ENCODE measurements at regions not wholly inside any gene's neighbourhood (a gene's known extent, or its start where the extent isn't known, plus 50 kb on each side); places are given as distances from the start of the nearest gene placed in this dataset.

- TF ChIP-seq CTCF (IDR thresholded peaks at IDR 0.05; ENCODE audit: unreplicated experiment), result no peak
- H3K9me3 Mint-ChIP-seq, result no peaks in the 10 kb centered on the region
- DNase-seq (ENCODE audit: low spot score in 2 of 2, unreplicated experiment in 2 of 2), result no peak
Measured at GRCh38 chr6:44044154-44044539, 83.1 kb downstream of the MRPL14 start.

GRCh38 chr6:44043479-44044153 lies 83.6 kb downstream of the MRPL14 start:
- Mint-ChIP-seq H3K27me3 (ENCODE audit: low read depth) (no peaks in the 10 kb centered on the region), H3K4me1 (peaks cover 32% of the 10 kb centered on the region), H3K4me3 (no peak overlapping the region), H3K27ac (peak overlapping the region; percentile 54), H3K36me3 (no peaks in the 10 kb centered on the region), H3K9me3 (no peaks in the 10 kb centered on the region)
- DNase-seq (ENCODE audit: low spot score in 2 of 2, unreplicated experiment in 2 of 2), result no peak
- no peak for TF ChIP-seq CTCF (IDR thresholded peaks at IDR 0.05; ENCODE audit: unreplicated experiment)

More at GRCh38 chr6:44044154-44044539, 83.1 kb downstream of the MRPL14 start:
- no peaks in the 10 kb centered on the region for H3K27me3 Mint-ChIP-seq (ENCODE audit: low read depth)
- no peak overlapping the region for H3K4me3 Mint-ChIP-seq
- H3K36me3 Mint-ChIP-seq, result no peaks in the 10 kb centered on the region
- H3K27ac Mint-ChIP-seq, result no peak overlapping the region
- H3K4me1 Mint-ChIP-seq, result peaks cover 34% of the 10 kb centered on the region

GRCh38 chr6:44042989-44043478 lies 84.2 kb downstream of the MRPL14 start:
- H3K36me3 Mint-ChIP-seq, result no peaks in the 10 kb centered on the region
- no peak overlapping the region for H3K4me3 Mint-ChIP-seq
- H3K27ac Mint-ChIP-seq, result peak overlapping the region; percentile 48
- H3K9me3 Mint-ChIP-seq, result no peaks in the 10 kb centered on the region
- no peak for DNase-seq (ENCODE audit: low spot score in 2 of 2, unreplicated experiment in 2 of 2)
- H3K4me1 Mint-ChIP-seq, result peaks cover 32% of the 10 kb centered on the region
- no peak for TF ChIP-seq CTCF (IDR thresholded peaks at IDR 0.05; ENCODE audit: unreplicated experiment)
- no peaks in the 10 kb centered on the region for H3K27me3 Mint-ChIP-seq (ENCODE audit: low read depth)

GRCh38 chr6:44042261-44042988 lies 84.8 kb downstream of the MRPL14 start:
- DNase-seq (ENCODE audit: low spot score in 2 of 2, unreplicated experiment in 2 of 2), result no peak
- Mint-ChIP-seq H3K27me3 (ENCODE audit: low read depth) (no peaks in the 10 kb centered on the region), H3K9me3 (no peaks in the 10 kb centered on the region), H3K4me3 (no peak overlapping the region), H3K27ac (peak overlapping the region; percentile 63), H3K4me1 (peaks cover 32% of the 10 kb centered on the region), H3K36me3 (no peaks in the 10 kb centered on the region)
- no peak for TF ChIP-seq CTCF (IDR thresholded peaks at IDR 0.05; ENCODE audit: unreplicated experiment)

- no peak for DNase-seq (ENCODE audit: low spot score in 2 of 2, unreplicated experiment in 2 of 2)
Measured at GRCh38 chr6:44041461-44042260, 85.6 kb downstream of the MRPL14 start.

More at GRCh38 chr6:44041461-44042260, 85.6 kb downstream of the MRPL14 start:
- Mint-ChIP-seq H3K9me3 (no peaks in the 10 kb centered on the region), H3K27me3 (ENCODE audit: low read depth) (no peaks in the 10 kb centered on the region), H3K4me1 (peaks cover 28% of the 10 kb centered on the region), H3K36me3 (no peaks in the 10 kb centered on the region), H3K4me3 (no peak overlapping the region), H3K27ac (peak overlapping the region; percentile 63)
- TF ChIP-seq CTCF (IDR thresholded peaks at IDR 0.05; ENCODE audit: unreplicated experiment), result no peak
